HG03039 (cell line): ENCODE measurements at regions not wholly inside any gene's neighbourhood (a gene's known extent, or its start where the extent isn't known, plus 50 kb on each side); places are given as distances from the start of the nearest gene placed in this dataset.
"Not testable (repeated sequence)": the region's sequence is repeated elsewhere in the genome, so short reads cannot be mapped to it uniquely, and the experiment has no call there.

Experiments used
- ATAC-seq: cut with Tn5 transposase; IDR thresholded peaks from one replicate; pipeline ENCODE4 v1.9.1; 2021; ENCODE audit warnings: mild to moderate bottlenecking, moderate library complexity; ENCODE audit not compliant: unreplicated experiment

- ATAC-seq = peak; percentile 61
These were observed 92.9 kb upstream of the SGCG start for GRCh38 chr13:23087880-23088279.

DNA sequence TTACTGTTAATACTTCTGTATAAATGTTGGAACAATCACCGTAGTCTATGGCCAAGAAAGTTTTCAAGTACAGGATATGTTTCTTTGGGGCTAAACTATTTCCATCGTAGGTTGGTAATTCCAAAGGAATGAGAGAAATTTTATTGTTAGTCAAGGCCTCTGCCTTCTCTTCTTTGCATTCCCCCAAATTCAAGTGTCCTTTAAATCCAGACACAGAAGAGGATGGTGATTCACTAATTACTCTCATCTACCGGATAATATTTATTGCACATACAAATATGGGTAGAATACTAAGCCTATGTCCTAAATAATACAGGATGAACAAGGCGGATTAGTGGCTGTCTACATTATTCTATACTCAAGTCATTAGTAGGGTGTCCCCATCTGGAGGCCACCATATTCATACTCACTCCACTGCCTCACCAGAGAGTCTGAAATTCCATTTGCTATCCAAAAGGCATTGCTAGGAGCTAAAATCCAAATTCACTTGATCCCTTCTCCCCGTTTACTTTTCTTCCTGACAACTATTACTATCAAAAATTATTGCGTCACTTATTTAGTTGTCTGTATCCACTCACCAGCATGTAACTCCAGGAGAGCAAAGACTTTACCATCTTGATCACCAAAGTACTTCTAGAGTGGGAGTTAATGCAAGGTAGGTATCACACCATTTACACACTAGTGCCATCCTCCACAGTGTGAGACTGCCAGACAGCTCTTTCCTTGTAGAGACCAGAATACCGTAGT, 82.4 kb upstream of the SGCG start:
- ATAC-seq = no peak

DNA sequence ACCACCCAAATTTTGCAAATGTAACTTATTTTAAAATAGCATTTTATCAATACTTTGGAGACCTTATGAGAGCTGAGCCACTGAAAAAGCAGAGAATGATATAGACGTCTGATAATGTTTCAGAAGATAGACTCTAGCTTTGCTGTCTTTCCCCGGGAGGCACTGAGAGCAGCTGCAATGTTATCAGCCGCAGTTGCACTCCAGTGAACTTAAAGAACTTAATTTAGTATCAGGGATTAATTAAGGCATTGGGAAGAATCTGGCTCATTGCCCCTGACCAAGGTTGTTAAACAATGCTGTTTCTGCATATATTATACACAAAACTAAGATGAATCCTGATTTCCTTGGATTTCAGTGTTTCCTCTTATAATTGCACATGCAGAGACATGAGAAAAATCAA, 75.7 kb upstream of the SGCG start:
- ATAC-seq = no peak

GRCh38 chr13:23107665-23108064, 73.1 kb upstream of the SGCG start:
- no peak for ATAC-seq

- ATAC-seq = no peak
These were observed 61.6 kb upstream of the SGCG start for GRCh38 chr13:23119131-23119530.

DNA sequence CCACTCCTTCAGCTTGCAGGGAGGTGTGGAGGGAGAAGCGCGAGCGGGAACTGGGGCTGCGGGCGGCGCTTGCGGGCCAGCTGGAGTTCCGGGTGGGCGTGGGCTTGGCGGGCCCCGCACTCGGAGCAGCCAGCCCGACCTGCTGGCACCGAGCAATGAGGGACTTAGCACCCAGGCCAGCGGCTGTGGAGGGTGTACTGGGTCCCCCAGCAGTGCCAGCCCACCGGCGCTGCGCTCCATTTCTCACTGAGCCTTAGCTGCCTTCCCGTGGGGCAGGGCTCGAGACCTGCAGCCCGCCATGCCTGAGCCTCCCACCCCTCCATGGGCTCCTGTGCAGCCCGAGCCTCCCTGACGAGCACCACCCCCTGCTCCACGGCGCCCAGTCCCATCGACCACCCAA, 53.2 kb upstream of the SGCG start:
- ATAC-seq = not testable (repeated sequence)

- ATAC-seq = no peak
These were observed 51.4 kb upstream of the SGCG start for GRCh38 chr13:23129331-23129730.
